ENCODE measurements at regions not wholly inside any gene's neighbourhood (a gene's known extent, or its start where the extent isn't known, plus 50 kb on each side); places are given as distances from the start of the nearest gene placed in this dataset.

- no peaks in the 10 kb centered on the region for H3K27me3 ChIP-seq
- H3K4me3 ChIP-seq (ENCODE audit: low read depth, low read length): no peak overlapping the region
- no peaks in the 10 kb centered on the region; the same call in 1 of the 2 replicates for H3K4me1 ChIP-seq
- no peaks in the 10 kb centered on the region for H3K9me3 ChIP-seq
- H3K36me3 ChIP-seq: no peaks in the 10 kb centered on the region
- no peak for TF ChIP-seq CTCF (IDR thresholded peaks at IDR 0.05; ENCODE audit: low read depth, low read length)
- no peak for DNase-seq
Observed at GRCh38 chr2:200748779-200749178, 62.9 kb upstream of the BZW1 start.

GRCh38 chr2:200749631-200750322, 61.9 kb upstream of the BZW1 start:
- H3K27me3 ChIP-seq: no peaks in the 10 kb centered on the region
- no peak for TF ChIP-seq CTCF (IDR thresholded peaks at IDR 0.05; ENCODE audit: low read depth, low read length)
- no peak for DNase-seq
- no peaks in the 10 kb centered on the region for H3K9me3 ChIP-seq
- no peaks in the 10 kb centered on the region; the same call in 1 of the 2 replicates for H3K4me1 ChIP-seq
- H3K36me3 ChIP-seq: no peaks in the 10 kb centered on the region
- no peak overlapping the region for H3K4me3 ChIP-seq (ENCODE audit: low read depth, low read length)

GRCh38 chr2:200750323-200750910, 61.3 kb upstream of the BZW1 start:
- H3K9me3 ChIP-seq: no peaks in the 10 kb centered on the region
- H3K36me3 ChIP-seq: no peaks in the 10 kb centered on the region
- no peak for TF ChIP-seq CTCF (IDR thresholded peaks at IDR 0.05; ENCODE audit: low read depth, low read length)
- DNase-seq: no peak
- H3K4me3 ChIP-seq (ENCODE audit: low read depth, low read length): no peak overlapping the region
- H3K4me1 ChIP-seq: no peaks in the 10 kb centered on the region; the same call in 1 of the 2 replicates
- no peaks in the 10 kb centered on the region for H3K27me3 ChIP-seq

GRCh38 chr2:200751786-200752185, 59.9 kb upstream of the BZW1 start:
- no peak for TF ChIP-seq CTCF (IDR thresholded peaks at IDR 0.05; ENCODE audit: low read depth, low read length)
- peaks cover under 1% of the 10 kb centered on the region; the same call in 1 of the 2 replicates for H3K4me1 ChIP-seq
- H3K9me3 ChIP-seq: no peaks in the 10 kb centered on the region
- H3K4me3 ChIP-seq (ENCODE audit: low read depth, low read length): no peak overlapping the region
- no peak for DNase-seq
- no peaks in the 10 kb centered on the region for H3K36me3 ChIP-seq
- H3K27me3 ChIP-seq: no peaks in the 10 kb centered on the region

GRCh38 chr2:200752332-200752731, 59.4 kb upstream of the BZW1 start:
- TF ChIP-seq CTCF (IDR thresholded peaks at IDR 0.05; ENCODE audit: low read depth, low read length): no peak

GRCh38 chr2:200752835-200753234, 58.9 kb upstream of the BZW1 start:
- no peaks in the 10 kb centered on the region for H3K9me3 ChIP-seq
- no peaks in the 10 kb centered on the region for H3K27me3 ChIP-seq
- no peak for TF ChIP-seq CTCF (IDR thresholded peaks at IDR 0.05; ENCODE audit: low read depth, low read length)
- H3K4me3 ChIP-seq (ENCODE audit: low read depth, low read length): no peak overlapping the region
- H3K36me3 ChIP-seq: no peaks in the 10 kb centered on the region
- peaks cover 7% of the 10 kb centered on the region for H3K4me1 ChIP-seq
- no peak for DNase-seq

More at GRCh38 chr2:200752332-200752731, 59.4 kb upstream of the BZW1 start:
- peaks cover 6% of the 10 kb centered on the region for H3K4me1 ChIP-seq
- no peaks in the 10 kb centered on the region for H3K9me3 ChIP-seq
- no peaks in the 10 kb centered on the region for H3K36me3 ChIP-seq
- no peaks in the 10 kb centered on the region for H3K27me3 ChIP-seq
- no peak for DNase-seq
- no peak overlapping the region for H3K4me3 ChIP-seq (ENCODE audit: low read depth, low read length)

All from BE2C (cell line).